ENCODE measurements at regions not wholly inside any gene's neighbourhood (a gene's known extent, or its start where the extent isn't known, plus 50 kb on each side); places are given as distances from the start of the nearest gene placed in this dataset.

DNA sequence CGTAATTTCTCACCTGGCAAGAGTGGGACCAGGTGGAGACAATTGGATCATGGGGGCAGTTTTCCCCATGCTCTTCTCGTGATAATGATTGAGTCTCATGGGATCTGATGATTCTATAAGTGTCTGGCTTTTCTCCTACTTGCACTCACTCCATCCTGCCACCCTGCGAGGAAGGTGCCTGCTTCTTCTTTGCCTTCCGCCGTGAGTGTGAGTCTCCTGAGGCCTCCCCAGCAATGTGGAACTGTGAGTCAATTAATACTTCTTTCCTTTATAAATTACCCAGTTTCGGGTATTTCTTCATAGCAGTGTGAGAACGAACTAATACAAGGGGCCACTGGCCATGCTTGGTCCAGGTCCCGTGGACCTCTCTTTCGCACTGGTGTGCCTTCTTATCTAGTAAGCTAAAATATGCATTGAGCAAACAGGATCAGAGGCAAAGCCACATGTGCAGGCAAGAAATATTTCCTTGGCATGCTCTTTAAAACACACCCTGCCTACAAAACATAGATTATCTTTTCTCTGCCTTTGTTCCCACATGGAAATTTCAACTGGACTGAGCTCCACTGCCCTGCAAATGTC is 821.1 kb downstream of the TRIB2 start:
- TF ChIP-seq PRDM6 (tag by site-specific recombination; IDR thresholded peaks at IDR 0.05) (no peak), ZNF184 (tag by site-specific recombination; IDR thresholded peaks at IDR 0.05) (no peak), ZNF600 (tag by site-specific recombination; IDR thresholded peaks at IDR 0.05) (no peak), ZNF23 (tag by site-specific recombination; IDR thresholded peaks at IDR 0.05; ENCODE audit: borderline replicate concordance) (no peak), ZNF623 (tag by site-specific recombination; IDR thresholded peaks at IDR 0.05) (no peak)
- Histone ChIP-seq H3K27ac (ENCODE audit: extremely low read depth, low read depth, low read length) (no peak overlapping the region), H3K4me1 (ENCODE audit: control insufficient read depth, insufficient read depth, low read length) (no peaks in the 10 kb centered on the region), H3K4me3 (ENCODE audit: low read depth, low read length) (no peak overlapping the region), H3K9me3 (ENCODE audit: control insufficient read depth, insufficient read depth, low read depth, low read length) (no peaks in the 10 kb centered on the region), H3K36me3 (ENCODE audit: control insufficient read depth in 2 of 2, insufficient read depth in 1 of 2, low read length in 2 of 2) (no peaks in the 10 kb centered on the region)
- ChIA-PET CTCF (interaction anchor here (0.6 kb wide), 1 partner anchor 77 kb away, joined by 3 read pairs; no protein-coding TSS in a partner anchor), POLR2A (no interaction called here)

DNA sequence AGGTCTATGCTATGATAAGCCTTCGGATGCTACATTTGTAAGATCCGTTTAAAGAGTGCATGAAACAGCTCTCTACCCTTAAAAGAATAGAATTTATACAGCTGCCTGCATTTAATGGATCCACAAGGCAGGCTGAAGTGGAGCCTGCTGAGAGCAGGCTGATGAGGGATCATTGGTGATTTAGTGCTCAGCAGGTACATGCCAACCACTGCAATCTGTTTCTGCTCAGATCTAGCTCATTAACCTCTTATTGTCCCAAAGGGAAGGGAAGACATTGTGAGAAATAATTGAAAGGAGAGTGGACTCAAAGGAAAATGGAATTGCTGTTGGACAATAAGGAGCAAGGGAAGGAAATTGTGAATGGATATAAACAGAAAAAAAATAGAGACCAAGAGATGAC is 822.6 kb downstream of the TRIB2 start:
- TF ChIP-seq, protein P1, sequence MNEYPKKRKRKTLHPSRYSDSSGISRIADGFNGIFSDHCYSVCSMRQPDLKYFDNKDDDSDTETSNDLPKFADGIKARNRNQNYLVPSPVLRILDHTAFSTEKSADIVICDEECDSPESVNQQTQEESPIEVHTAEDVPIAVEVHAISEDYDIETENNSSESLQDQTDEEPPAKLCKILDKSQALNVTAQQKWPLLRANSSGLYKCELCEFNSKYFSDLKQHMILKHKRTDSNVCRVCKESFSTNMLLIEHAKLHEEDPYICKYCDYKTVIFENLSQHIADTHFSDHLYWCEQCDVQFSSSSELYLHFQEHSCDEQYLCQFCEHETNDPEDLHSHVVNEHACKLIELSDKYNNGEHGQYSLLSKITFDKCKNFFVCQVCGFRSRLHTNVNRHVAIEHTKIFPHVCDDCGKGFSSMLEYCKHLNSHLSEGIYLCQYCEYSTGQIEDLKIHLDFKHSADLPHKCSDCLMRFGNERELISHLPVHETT (tag by site-specific recombination; IDR thresholded peaks at IDR 0.05): no peak
- TF ChIP-seq ZNF600 (tag by site-specific recombination; IDR thresholded peaks at IDR 0.05) (no peak), ZNF623 (tag by site-specific recombination; IDR thresholded peaks at IDR 0.05) (no peak), RBAK (tag by site-specific recombination; IDR thresholded peaks at IDR 0.05) (no peak), GFI1B (tag by site-specific recombination; IDR thresholded peaks at IDR 0.05) (no peak), KLF16 (tag by site-specific recombination; IDR thresholded peaks at IDR 0.05) (no peak), EGR2 (tag by site-specific recombination; IDR thresholded peaks at IDR 0.05; ENCODE audit: low read depth) (no peak), ZNF140 (tag by site-specific recombination; IDR thresholded peaks at IDR 0.05) (no peak), ZNF214 (tag by site-specific recombination; IDR thresholded peaks at IDR 0.05; ENCODE audit: borderline replicate concordance) (no peak), HOXD13 (CRISPR knock-in tag; IDR thresholded peaks at IDR 0.05; ENCODE audit: borderline replicate concordance) (no peak), ZNF311 (tag by site-specific recombination; IDR thresholded peaks at IDR 0.05; ENCODE audit: borderline replicate concordance) (no peak), ZNF148 (tag by site-specific recombination; IDR thresholded peaks at IDR 0.05; ENCODE audit: borderline replicate concordance) (no peak)
- TF ChIP-seq, protein P2, sequence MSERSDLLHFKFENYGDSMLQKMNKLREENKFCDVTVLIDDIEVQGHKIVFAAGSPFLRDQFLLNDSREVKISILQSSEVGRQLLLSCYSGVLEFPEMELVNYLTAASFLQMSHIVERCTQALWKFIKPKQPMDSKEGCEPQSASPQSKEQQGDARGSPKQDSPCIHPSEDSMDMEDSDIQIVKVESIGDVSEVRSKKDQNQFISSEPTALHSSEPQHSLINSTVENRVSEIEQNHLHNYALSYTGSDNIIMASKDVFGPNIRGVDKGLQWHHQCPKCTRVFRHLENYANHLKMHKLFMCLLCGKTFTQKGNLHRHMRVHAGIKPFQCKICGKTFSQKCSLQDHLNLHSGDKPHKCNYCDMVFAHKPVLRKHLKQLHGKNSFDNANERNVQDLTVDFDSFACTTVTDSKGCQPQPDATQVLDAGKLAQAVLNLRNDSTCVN (tag by site-specific recombination; optimal IDR thresholded peaks at IDR 0.05): no peak
- Histone ChIP-seq H3K36me3 (ENCODE audit: control insufficient read depth in 2 of 2, insufficient read depth in 1 of 2, low read length in 2 of 2) (no peaks in the 10 kb centered on the region), H3K9me3 (ENCODE audit: control insufficient read depth, insufficient read depth, low read depth, low read length) (no peaks in the 10 kb centered on the region), H3K4me3 (ENCODE audit: low read depth, low read length) (no peak overlapping the region), H3K4me1 (ENCODE audit: control insufficient read depth, insufficient read depth, low read length) (no peaks in the 10 kb centered on the region), H3K27ac (ENCODE audit: extremely low read depth, low read depth, low read length) (no peak overlapping the region)
- POLR2A ChIA-PET: no interaction called here
- CTCF ChIA-PET: no interaction called here
